Right lobe of liver (tissue), 6 donors: ENCODE measurements at regions not wholly inside any gene's neighbourhood (a gene's known extent, or its start where the extent isn't known, plus 50 kb on each side); places are given as distances from the start of the nearest gene placed in this dataset.

Experiments
- ATAC-seq, 4 donors: fragments of 200-7000 bp; cut with Tn5 transposase; one replicate each; pipeline ENCODE4 v1.9.1; 2020; ENCODE audit warnings: mild to moderate bottlenecking in 4 of 4, moderate library complexity in 4 of 4
- DNase-seq, 3 donors: peaks; one replicate each; pipeline ENCODE4 v3.0.0-alpha.2; 2020
- H3K27ac ChIP-seq, 3 donors: fragments of 200-600 bp; one replicate each; pipeline ENCODE4 v1.8.0; 2022
- H3K27me3 ChIP-seq, 2 donors: fragments of 200-600 bp; one replicate each; pipeline ENCODE4 v1.8.0; 2022
- H3K36me3 ChIP-seq, 4 donors: fragments of 200-600 bp; sonication (generic) in 1 of 4; one replicate each; pipeline versions ENCODE4 v1.5.1 to v1.8.0; 2017 to 2022; ENCODE audit warnings: control low read depth in 1 of 4
- H3K4me1 ChIP-seq, 4 donors: fragments of 200-600 bp; sonication (generic) in 1 of 4; one replicate each; pipeline versions ENCODE4 v1.5.1 to v1.8.0; 2017 to 2022; ENCODE audit warnings: control low read depth in 1 of 4
- H3K4me3 ChIP-seq, 3 donors: fragments of 200-600 bp; one replicate each; pipeline ENCODE4 v1.8.0; 2022
- H3K9me3 ChIP-seq, 4 donors: fragments of 200-600 bp; sonication (generic) in 1 of 4; one replicate each; pipeline versions ENCODE4 v1.5.1 to v1.8.0; 2017 to 2022; ENCODE audit warnings: control low read depth in 1 of 4
- CTCF ChIP-seq, 4 donors: fragments of 200-600 bp in 3 of 4; fragments of 450-650 bp in 1 of 4; IDR thresholded peaks; one replicate each; pipeline versions ENCODE4 v1.5.1 to v1.8.0; 2016 to 2022; ENCODE audit warnings: antibody characterized with exemption in 4 of 4, mild to moderate bottlenecking in 2 of 4
- POLR2A ChIP-seq: fragments of 450-650 bp; IDR thresholded peaks from one replicate; pipeline ENCODE4 v1.6.1; 2017; ENCODE audit warnings: antibody characterized with exemption, mild to moderate bottlenecking
- WGBS: methylation state at CpG from one replicate; pipeline ENCODE4 v1.1.6; 2018; ENCODE audit warnings: low coverage, low lambda C conversion rate; ENCODE audit not compliant: insufficient coverage; ENCODE audit errors: missing lambda C conversion rate; 5-methylcytosine and 5-hydroxymethylcytosine counted together
- intact Hi-C, 2 donors: fragments of 100-400 bp; cut with DNase I; formaldehyde crosslinking; loops; one replicate each; pipeline versions ENCODE4 v1.11.2 to v1.14.1; 2022
- donor health status: DM: no; HTN: yes; CAD: no.
- donor health status: DM: no; HTN: no; CAD: no.
- donor health status: DM: no; HTN: no; CAD: no.
- donor health status: DM: no; HTN: yes; CAD: no.
- donor health status: DM: no; HTN: yes; CAD: no.

DNA sequence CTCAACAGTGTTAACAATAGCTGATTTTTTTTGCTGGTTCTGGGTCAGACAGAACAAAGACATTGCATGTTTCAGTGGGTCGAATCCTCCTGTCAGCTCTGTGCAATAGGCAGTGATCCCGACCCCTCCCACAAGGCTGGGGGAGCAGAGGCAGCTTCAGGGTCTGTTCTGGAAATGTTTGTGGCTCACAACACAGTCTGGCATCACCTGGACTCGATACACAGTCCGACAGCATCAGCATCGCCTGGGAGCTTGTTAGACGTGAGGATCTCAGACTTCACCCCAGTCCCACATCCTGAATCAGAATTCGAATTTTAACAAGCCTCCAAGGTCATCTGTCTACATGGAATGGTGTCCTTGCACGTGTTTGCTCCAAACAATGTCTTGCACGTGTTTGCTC lies 384.7 kb downstream of the IRX2 start:
- Histone ChIP-seq H3K27ac (no peak overlapping the region), H3K4me1 (no peaks in the 10 kb centered on the region), H3K4me3 (no peak overlapping the region), H3K27me3 (no peaks in the 10 kb centered on the region), H3K36me3 (no peaks in the 10 kb centered on the region), H3K9me3 (peaks cover 0 to 2% (median 0%) of the 10 kb centered on the region in 4 donors)
- WGBS = 43% methylated on average over 8 of the region's 9 CpGs
- ATAC-seq (no peak), DNase-seq (no peak)
- intact Hi-C loops = no loop called here
- no peak for TF ChIP-seq POLR2A
- TF ChIP-seq CTCF (IDR thresholded peaks at IDR 0.05) = no peak

GRCh38 chr5:2357309-2357708 lies 394.2 kb downstream of the IRX2 start:
- ATAC-seq = no peak
- no peaks in the 10 kb centered on the region for H3K4me1 ChIP-seq

GRCh38 chr5:2355859-2356258 lies 395.6 kb downstream of the IRX2 start:
- Histone ChIP-seq H3K4me1 (no peaks in the 10 kb centered on the region), H3K27ac (no peak overlapping the region), H3K4me3 (no peak overlapping the region), H3K36me3 (no peaks in the 10 kb centered on the region), H3K9me3 (no peaks in the 10 kb centered on the region), H3K27me3 (no peaks in the 10 kb centered on the region)
- intact Hi-C loops = no loop called here
- no peak for DNase-seq
- ATAC-seq = no peak
- TF ChIP-seq CTCF (IDR thresholded peaks at IDR 0.05) (no peak), POLR2A (no peak)
- 16% methylated on average over 2 of the region's 2 CpGs for WGBS

More at GRCh38 chr5:2357309-2357708, 394.2 kb downstream of the IRX2 start:
- Histone ChIP-seq H3K27ac (no peak overlapping the region), H3K9me3 (no peaks in the 10 kb centered on the region), H3K27me3 (no peaks in the 10 kb centered on the region), H3K36me3 (no peaks in the 10 kb centered on the region), H3K4me3 (no peak overlapping the region)
- TF ChIP-seq POLR2A = no peak
- no peak for TF ChIP-seq CTCF (IDR thresholded peaks at IDR 0.05)
- intact Hi-C loops = no loop called here
- no peak for DNase-seq

- 68% methylated on average over 7 of the region's 10 CpGs for WGBS
- Histone ChIP-seq H3K27ac (no peak overlapping the region), H3K36me3 (no peaks in the 10 kb centered on the region), H3K27me3 (no peaks in the 10 kb centered on the region), H3K4me3 (no peak overlapping the region), H3K4me1 (no peaks in the 10 kb centered on the region), H3K9me3 (no peaks in the 10 kb centered on the region)
- no peak for DNase-seq
- ATAC-seq = peak in 1 of 4 donors; percentile 16
- TF ChIP-seq CTCF (IDR thresholded peaks at IDR 0.05) = no peak
- TF ChIP-seq POLR2A = no peak
- intact Hi-C loops = no loop called here
Measured at GRCh38 chr5:2353871-2354440, 397.5 kb downstream of the IRX2 start.

DNA sequence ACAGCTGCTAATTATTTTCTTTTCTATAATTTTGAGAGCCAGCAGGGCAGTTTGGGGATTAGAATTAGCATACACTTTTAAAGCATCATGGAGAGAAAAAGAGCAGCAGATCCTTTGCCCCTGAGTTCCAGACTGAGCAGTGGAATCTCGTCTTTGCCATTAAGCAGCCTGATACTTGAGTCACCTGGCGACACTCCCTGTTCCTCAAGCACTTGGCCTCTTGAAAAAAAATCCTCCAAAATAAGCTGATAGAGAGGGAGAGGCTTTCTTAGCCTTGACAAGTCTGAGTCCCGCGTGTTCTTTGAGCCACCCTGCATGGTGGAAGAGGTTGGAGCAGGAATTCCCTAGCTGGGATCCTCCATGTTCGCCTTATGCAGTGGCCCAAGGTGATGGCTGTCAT lies 398.3 kb downstream of the IRX2 start:
- Histone ChIP-seq H3K27ac (no peak overlapping the region), H3K4me3 (no peak overlapping the region), H3K36me3 (no peaks in the 10 kb centered on the region), H3K4me1 (no peaks in the 10 kb centered on the region), H3K27me3 (no peaks in the 10 kb centered on the region), H3K9me3 (no peaks in the 10 kb centered on the region)
- intact Hi-C loops = no loop called here
- TF ChIP-seq POLR2A (no peak), CTCF (IDR thresholded peaks at IDR 0.05) (no peak)
- ATAC-seq = no peak
- 48% methylated on average over 4 of the region's 5 CpGs for WGBS
- no peak for DNase-seq
